IPS-20b (cell line): ENCODE measurements at regions not wholly inside any gene's neighbourhood (a gene's known extent, or its start where the extent isn't known, plus 50 kb on each side); places are given as distances from the start of the nearest gene placed in this dataset.
"Not testable (repeated sequence)": the region's sequence is repeated elsewhere in the genome, so short reads cannot be mapped to it uniquely, and the experiment has no call there.

Experiments
- H3K27ac ChIP-seq: one replicate; pipeline ENCODE4 v1.5.1; 2013; ENCODE audit warnings: low read length
- H3K27me3 ChIP-seq: 2 replicates; pipeline ENCODE4 v1.6.1; 2013; ENCODE audit warnings: mild to moderate bottlenecking, low read length, inconsistent platforms; ENCODE audit not compliant: insufficient read depth
- H3K36me3 ChIP-seq: 2 replicates; pipeline ENCODE4 v1.6.1; 2013; ENCODE audit warnings: low read depth, mild to moderate bottlenecking, inconsistent platforms, low read length, moderate library complexity; ENCODE audit not compliant: insufficient read depth
- H3K4me1 ChIP-seq: 2 replicates; pipeline ENCODE4 v1.6.1; 2013; ENCODE audit warnings: mild to moderate bottlenecking, control low read depth, inconsistent platforms, low read length, moderate library complexity; ENCODE audit not compliant: insufficient read depth
- H3K4me3 ChIP-seq: 2 replicates; pipeline ENCODE4 v1.5.1; 2013; ENCODE audit warnings: mild to moderate bottlenecking, low read length, inconsistent platforms
- H3K9ac ChIP-seq: 2 replicates; pipeline ENCODE4 v1.6.1; 2013; ENCODE audit warnings: low read depth, mild to moderate bottlenecking, inconsistent platforms, low read length, moderate library complexity
- H3K9me3 ChIP-seq: 2 replicates; pipeline ENCODE4 v1.6.1; 2013; ENCODE audit warnings: mild to moderate bottlenecking, low read depth, low read length, inconsistent platforms; ENCODE audit not compliant: insufficient read depth

DNA sequence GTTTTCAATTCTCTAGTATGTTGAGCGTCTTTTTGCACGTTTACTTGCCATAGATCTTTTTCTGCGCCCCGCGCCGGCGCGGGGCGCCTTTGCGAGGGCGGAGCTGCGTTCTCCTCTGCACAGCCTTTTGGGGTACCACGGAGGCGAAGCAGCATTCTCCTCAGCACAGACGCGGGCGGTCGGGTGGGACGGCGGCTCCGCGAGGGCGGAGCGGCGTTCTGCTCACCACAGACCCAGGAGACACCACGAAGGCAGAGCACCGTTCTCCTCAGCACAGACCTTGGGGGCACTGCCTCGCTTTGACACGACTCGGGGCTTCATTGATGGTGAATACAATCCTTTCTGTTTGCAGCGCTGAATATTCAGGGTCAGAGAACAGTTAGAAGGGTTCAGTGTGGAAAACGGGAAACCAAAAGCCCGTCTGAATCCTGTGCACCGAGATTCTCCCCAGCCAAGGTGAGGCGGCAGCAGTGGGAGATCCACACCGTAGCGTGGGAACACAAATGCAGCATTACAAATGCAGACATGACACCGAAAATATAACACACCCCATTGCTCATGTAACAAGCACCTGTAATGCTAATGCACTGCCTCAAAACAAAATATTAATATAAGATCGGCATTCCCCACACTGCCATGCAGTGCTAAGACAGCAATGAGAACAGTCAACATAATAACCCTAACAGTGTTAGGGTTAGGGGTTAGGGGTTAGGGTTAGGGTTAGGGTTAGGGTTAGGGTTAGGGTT is 190.7 kb upstream of the VIPR2 start:
- H3K9me3 ChIP-seq: peaks cover 15% of the 10 kb centered on the region
- not testable (repeated sequence) for H3K27me3 ChIP-seq, H3K4me1 ChIP-seq, H3K9ac ChIP-seq, H3K27ac ChIP-seq, H3K36me3 ChIP-seq, H3K4me3 ChIP-seq

GRCh38 chr7:159332854-159333479 is 188.3 kb upstream of the VIPR2 start:
- H3K27ac ChIP-seq, H3K36me3 ChIP-seq, H3K9ac ChIP-seq, H3K4me1 ChIP-seq, H3K27me3 ChIP-seq, H3K4me3 ChIP-seq: not testable (repeated sequence)
- H3K9me3 ChIP-seq: peaks cover 35% of the 10 kb centered on the region

- Histone ChIP-seq H3K36me3 (no peaks in the 10 kb centered on the region), H3K9ac (no peak overlapping the region), H3K4me1 (no peaks in the 10 kb centered on the region), H3K27me3 (no peaks in the 10 kb centered on the region), H3K9me3 (peaks cover 50% of the 10 kb centered on the region), H3K4me3 (no peak overlapping the region), H3K27ac (no peak overlapping the region)
These were observed 186.8 kb upstream of the VIPR2 start for GRCh38 chr7:159331462-159331861.

DNA sequence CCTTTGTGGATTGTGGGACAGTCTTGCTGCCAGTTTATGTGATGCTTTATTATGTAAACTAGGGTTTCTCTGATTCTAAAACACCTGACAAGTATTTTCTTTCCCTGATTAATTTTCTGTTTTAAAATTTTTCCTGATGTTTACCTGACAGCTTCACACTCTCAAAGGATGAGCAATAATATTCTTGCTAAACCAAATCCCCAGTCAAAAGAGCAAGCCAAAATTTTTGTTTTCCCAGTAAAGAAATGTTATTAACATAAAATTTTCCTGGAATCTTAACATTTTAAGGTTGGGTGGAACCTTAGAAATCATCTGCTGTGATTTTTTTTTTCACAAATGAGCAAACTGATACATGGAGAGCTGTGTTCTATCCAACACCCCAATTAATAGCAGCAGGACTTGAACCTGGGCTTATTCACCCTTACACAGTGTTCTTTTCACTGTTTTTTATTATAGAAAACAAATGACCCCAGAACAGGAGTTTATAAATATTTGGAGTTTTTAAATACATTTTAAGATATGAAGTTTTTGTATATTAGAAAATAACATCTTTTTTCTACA is 185.2 kb upstream of the VIPR2 start:
- Histone ChIP-seq H3K27ac (no peak overlapping the region), H3K27me3 (no peaks in the 10 kb centered on the region), H3K9ac (no peak overlapping the region), H3K36me3 (no peaks in the 10 kb centered on the region), H3K9me3 (peaks cover 66% of the 10 kb centered on the region), H3K4me3 (no peak overlapping the region), H3K4me1 (no peaks in the 10 kb centered on the region)

DNA sequence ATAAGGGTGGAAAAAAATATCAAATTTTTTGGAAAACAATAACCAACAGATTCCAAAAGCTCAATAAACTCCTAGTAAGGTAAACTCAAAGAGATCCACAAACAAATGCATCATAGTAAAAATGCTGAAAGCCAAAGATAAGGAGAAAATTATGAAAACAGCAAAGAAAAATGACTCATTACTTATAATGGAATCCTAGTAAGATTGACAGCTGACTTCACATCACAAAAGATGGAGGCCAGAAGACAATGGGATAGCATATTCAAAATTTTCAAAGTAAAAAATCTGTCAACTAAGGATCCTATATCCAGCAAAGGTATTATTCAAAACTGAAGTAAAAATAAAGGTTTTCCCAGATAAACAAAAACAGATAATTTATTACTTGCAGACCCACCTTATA is 183.4 kb upstream of the VIPR2 start:
- Histone ChIP-seq H3K4me1 (no peaks in the 10 kb centered on the region), H3K9ac (no peak overlapping the region), H3K9me3 (peaks cover 75% of the 10 kb centered on the region)

DNA sequence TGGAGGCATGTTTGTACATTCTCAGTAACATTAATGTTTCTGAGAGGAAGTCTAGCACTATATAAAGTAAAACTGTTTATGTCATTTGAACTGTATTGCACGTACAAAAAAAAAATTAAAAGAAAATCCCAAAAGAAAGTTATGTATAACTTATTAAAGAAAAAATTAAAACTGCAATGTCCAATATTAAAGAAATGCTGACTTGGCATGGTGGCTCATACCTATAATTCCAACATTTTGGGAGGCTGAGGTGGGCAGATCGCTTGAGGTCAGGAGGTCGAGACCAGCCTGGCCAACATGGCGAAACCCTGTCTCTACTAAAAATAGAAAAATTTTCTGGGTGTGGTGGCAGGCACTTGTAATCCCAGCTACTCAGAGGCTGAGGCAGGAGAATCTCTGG is 178.7 kb upstream of the VIPR2 start:
- no peaks in the 10 kb centered on the region for H3K27me3 ChIP-seq
- H3K9me3 ChIP-seq: peaks cover 88% of the 10 kb centered on the region

More for the DNA sequence above, 183.4 kb upstream of the VIPR2 start:
- Histone ChIP-seq H3K36me3 (no peaks in the 10 kb centered on the region), H3K27ac (no peak overlapping the region), H3K27me3 (no peaks in the 10 kb centered on the region), H3K4me3 (no peak overlapping the region)

GRCh38 chr7:159321278-159321677 is 176.6 kb upstream of the VIPR2 start:
- Histone ChIP-seq H3K9me3 (peaks cover 87% of the 10 kb centered on the region), H3K9ac (no peak overlapping the region), H3K4me1 (no peaks in the 10 kb centered on the region), H3K27me3 (no peaks in the 10 kb centered on the region), H3K27ac (no peak overlapping the region), H3K4me3 (no peak overlapping the region), H3K36me3 (no peaks in the 10 kb centered on the region)

More for the DNA sequence above, 178.7 kb upstream of the VIPR2 start:
- H3K4me3 ChIP-seq: no peak overlapping the region
- H3K27ac ChIP-seq: no peak overlapping the region
- H3K4me1 ChIP-seq: no peaks in the 10 kb centered on the region
- H3K9ac ChIP-seq: no peak overlapping the region
- H3K36me3 ChIP-seq: no peaks in the 10 kb centered on the region

DNA sequence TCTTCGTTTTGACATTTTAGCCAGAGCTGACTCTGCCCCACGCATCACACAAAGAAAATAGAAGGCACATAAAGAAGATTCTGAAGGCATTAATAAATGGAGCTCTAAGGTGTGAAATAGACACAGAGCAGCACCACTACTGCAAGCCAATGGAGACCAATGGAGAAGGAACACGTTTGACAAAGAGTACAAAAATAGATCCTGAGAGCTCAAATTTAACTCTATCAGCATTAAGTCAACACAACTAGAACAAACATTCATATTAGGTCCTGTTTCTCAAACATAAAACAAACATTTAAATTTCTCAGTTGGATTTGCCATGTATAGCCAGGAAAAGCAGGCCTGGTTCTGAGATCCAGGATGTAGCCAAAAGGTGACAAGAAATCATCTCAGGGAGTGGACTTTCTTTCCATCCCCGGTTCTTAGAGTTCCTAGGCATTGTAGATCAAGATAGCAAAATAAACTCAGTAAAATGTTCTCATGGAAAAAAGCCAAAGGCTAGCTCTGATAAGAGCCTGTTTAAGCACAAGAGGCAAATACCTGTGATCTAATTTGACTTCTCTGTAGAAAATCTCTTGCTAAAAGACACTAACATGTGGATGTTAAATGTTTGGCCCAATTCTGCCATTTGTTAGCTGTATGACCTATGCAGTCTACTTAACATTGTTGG is 174.2 kb upstream of the VIPR2 start:
- no peak overlapping the region for H3K4me3 ChIP-seq
- peaks cover 79% of the 10 kb centered on the region for H3K9me3 ChIP-seq
- H3K36me3 ChIP-seq: no peaks in the 10 kb centered on the region
- H3K9ac ChIP-seq: no peak overlapping the region
- H3K27ac ChIP-seq: no peak overlapping the region
- H3K27me3 ChIP-seq: no peaks in the 10 kb centered on the region
- no peaks in the 10 kb centered on the region for H3K4me1 ChIP-seq

- H3K4me1 ChIP-seq: no peaks in the 10 kb centered on the region
- peaks cover 77% of the 10 kb centered on the region for H3K9me3 ChIP-seq
- no peak overlapping the region for H3K4me3 ChIP-seq
- no peak overlapping the region for H3K9ac ChIP-seq
- H3K27me3 ChIP-seq: no peaks in the 10 kb centered on the region
- no peak overlapping the region for H3K27ac ChIP-seq
- no peaks in the 10 kb centered on the region for H3K36me3 ChIP-seq
These were observed 172.6 kb upstream of the VIPR2 start for GRCh38 chr7:159317294-159317693.

- Histone ChIP-seq H3K9me3 (peaks cover 68% of the 10 kb centered on the region), H3K27me3 (no peaks in the 10 kb centered on the region), H3K36me3 (no peaks in the 10 kb centered on the region), H3K4me1 (no peaks in the 10 kb centered on the region), H3K9ac (no peak overlapping the region), H3K4me3 (no peak overlapping the region), H3K27ac (no peak overlapping the region)
These were observed 166.5 kb upstream of the VIPR2 start for GRCh38 chr7:159311172-159311494.

- Histone ChIP-seq H3K4me3 (no peak overlapping the region), H3K27ac (no peak overlapping the region), H3K27me3 (no peaks in the 10 kb centered on the region), H3K4me1 (no peaks in the 10 kb centered on the region), H3K36me3 (no peaks in the 10 kb centered on the region), H3K9me3 (peaks cover 73% of the 10 kb centered on the region), H3K9ac (no peak overlapping the region)
These were observed 165.9 kb upstream of the VIPR2 start for GRCh38 chr7:159310457-159311171.
